Spleen (tissue), 7 donors: ENCODE measurements at regions not wholly inside any gene's neighbourhood (a gene's known extent, or its start where the extent isn't known, plus 50 kb on each side); places are given as distances from the start of the nearest gene placed in this dataset.

Experiments used
- POLR2A ChIP-seq, 3 donors: fragments of 450-650 bp; IDR thresholded peaks; one replicate each; pipeline ENCODE4 v1.5.1; 2017; ENCODE audit warnings: antibody characterized with exemption in 3 of 3, mild to moderate bottlenecking in 1 of 3
- TF ChIP-seq, protein P1 (sequence below), 11 experiments: fragments of 200-600 bp in 7 of 11; fragments of 450-650 bp in 4 of 11; sonication (generic) in 4 of 11; IDR thresholded peaks in 8 of 11; conservative IDR thresholded peaks in 3 of 11; 1 replicate in 7 of 11; 2 replicates in 4 of 11; pipeline versions ENCODE4 v1.4.0 to v1.8.0; 2016 to 2021; ENCODE audit warnings: antibody characterized with exemption in 11 of 11, inconsistent platforms in 4 of 11, mild to moderate bottlenecking in 1 of 11
- donor health status: DM: no; HTN: no; CAD: no; lungs with moderate emphysema.
- donor health status: DM: no; HTN: no; CAD: no.
- donor health status: DM: no; HTN: no; CAD: no.

- no peak for TF ChIP-seq POLR2A (IDR thresholded peaks at IDR 0.05)
- TF ChIP-seq, protein P1, sequence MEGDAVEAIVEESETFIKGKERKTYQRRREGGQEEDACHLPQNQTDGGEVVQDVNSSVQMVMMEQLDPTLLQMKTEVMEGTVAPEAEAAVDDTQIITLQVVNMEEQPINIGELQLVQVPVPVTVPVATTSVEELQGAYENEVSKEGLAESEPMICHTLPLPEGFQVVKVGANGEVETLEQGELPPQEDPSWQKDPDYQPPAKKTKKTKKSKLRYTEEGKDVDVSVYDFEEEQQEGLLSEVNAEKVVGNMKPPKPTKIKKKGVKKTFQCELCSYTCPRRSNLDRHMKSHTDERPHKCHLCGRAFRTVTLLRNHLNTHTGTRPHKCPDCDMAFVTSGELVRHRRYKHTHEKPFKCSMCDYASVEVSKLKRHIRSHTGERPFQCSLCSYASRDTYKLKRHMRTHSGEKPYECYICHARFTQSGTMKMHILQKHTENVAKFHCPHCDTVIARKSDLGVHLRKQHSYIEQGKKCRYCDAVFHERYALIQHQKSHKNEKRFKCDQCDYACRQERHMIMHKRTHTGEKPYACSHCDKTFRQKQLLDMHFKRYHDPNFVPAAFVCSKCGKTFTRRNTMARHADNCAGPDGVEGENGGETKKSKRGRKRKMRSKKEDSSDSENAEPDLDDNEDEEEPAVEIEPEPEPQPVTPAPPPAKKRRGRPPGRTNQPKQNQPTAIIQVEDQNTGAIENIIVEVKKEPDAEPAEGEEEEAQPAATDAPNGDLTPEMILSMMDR (IDR thresholded peaks at IDR 0.05 in 8 of 11, conservative IDR thresholded peaks at IDR 0.05 in 3 of 11): no peak
These were observed 176.1 kb downstream of the ISL1 start for GRCh38 chr5:51559339-51559738.
